MM.1S (cell line): ENCODE measurements at regions not wholly inside any gene's neighbourhood (a gene's known extent, or its start where the extent isn't known, plus 50 kb on each side); places are given as distances from the start of the nearest gene placed in this dataset.

Experiments used
- CTCF ChIP-seq: fragments of 300-600 bp; sonication (generic); IDR thresholded peaks from 2 replicates; pipeline ENCODE4 v1.5.1; 2016; ENCODE audit warnings: antibody characterized with exemption, low read length, mixed read lengths
- EZH2 ChIP-seq: fragments of 300-600 bp; sonication (generic); optimal IDR thresholded peaks from 2 replicates; pipeline ENCODE3; 2017; ENCODE audit warnings: low read depth, mild to moderate bottlenecking, antibody characterized with exemption, low read length, mixed read lengths
- EZH2phosphoT487 ChIP-seq: fragments of 300-600 bp; sonication (generic); IDR thresholded peaks from 2 replicates; pipeline ENCODE4 v1.6.1; 2018; ENCODE audit warnings: antibody characterized with exemption, low read length

- TF ChIP-seq CTCF (no peak), EZH2 (no peak), EZH2phosphoT487 (no peak)
These were observed 340.0 kb upstream of the USP15 start for GRCh38 chr12:61920230-61920629.
